Ishikawa (cell line): ENCODE measurements at regions not wholly inside any gene's neighbourhood (a gene's known extent, or its start where the extent isn't known, plus 50 kb on each side); places are given as distances from the start of the nearest gene placed in this dataset.

Experiments used
- CEBPB ChIP-seq: IDR thresholded peaks from 2 replicates; pipeline ENCODE4 v1.6.1; 2012
- MAX ChIP-seq: IDR thresholded peaks from 2 replicates; pipeline ENCODE4 v1.6.1; 2012
- RAD21 ChIP-seq: IDR thresholded peaks from 2 replicates; pipeline ENCODE4 v1.6.1; 2012; ENCODE audit warnings: low read depth

GRCh38 chr10:26637521-26638275 lies 59.8 kb upstream of the PDSS1 start:
- TF ChIP-seq RAD21 = no peak
- no peak for TF ChIP-seq CEBPB
- TF ChIP-seq MAX = no peak
